UCSD-AML1 (cell line): ENCODE measurements at regions not wholly inside any gene's neighbourhood (a gene's known extent, or its start where the extent isn't known, plus 50 kb on each side); places are given as distances from the start of the nearest gene placed in this dataset.
A peak's percentile ranks its signal among the peaks of the same experiment; 100 is the strongest.

Experiments used
- DNase-seq: peaks from one replicate; lab custom pipeline; 2025; ENCODE audit not compliant: unreplicated experiment; lab: John Stamatoyannopoulos, UW

GRCh38 chr6:71510856-71511255, 222.2 kb downstream of the OGFRL1 start:
- DNase-seq: no peak

GRCh38 chr6:71512256-71512655, 223.6 kb downstream of the OGFRL1 start:
- DNase-seq: no peak

GRCh38 chr6:71513036-71513435, 224.4 kb downstream of the OGFRL1 start:
- no peak for DNase-seq

- no peak for DNase-seq
Observed at GRCh38 chr6:71523548-71523947, 234.9 kb downstream of the OGFRL1 start.

GRCh38 chr6:71524201-71524600, 235.6 kb downstream of the OGFRL1 start:
- DNase-seq: no peak

GRCh38 chr6:71527886-71528285, 239.3 kb downstream of the OGFRL1 start:
- DNase-seq: no peak

GRCh38 chr6:71529026-71529425, 240.4 kb downstream of the OGFRL1 start:
- DNase-seq: no peak

GRCh38 chr6:71529769-71530168, 241.2 kb downstream of the OGFRL1 start:
- no peak for DNase-seq

GRCh38 chr6:71531006-71531405, 242.4 kb downstream of the OGFRL1 start:
- no peak for DNase-seq

- peak; percentile 6 for DNase-seq
Observed at GRCh38 chr6:71531841-71532240, 243.2 kb downstream of the OGFRL1 start.

GRCh38 chr6:71533939-71534379, 245.3 kb downstream of the OGFRL1 start:
- DNase-seq: no peak

GRCh38 chr6:71534921-71535320, 246.3 kb downstream of the OGFRL1 start:
- DNase-seq: no peak

GRCh38 chr6:71537717-71538116, 249.1 kb downstream of the OGFRL1 start:
- no peak for DNase-seq

GRCh38 chr6:71544028-71544427, 255.4 kb downstream of the OGFRL1 start:
- no peak for DNase-seq

- DNase-seq: no peak
Observed at GRCh38 chr6:71544906-71545305, 256.3 kb downstream of the OGFRL1 start.

- no peak for DNase-seq
Observed at GRCh38 chr6:71545905-71546304, 257.3 kb downstream of the OGFRL1 start.

GRCh38 chr6:71551798-71552197, 263.2 kb downstream of the OGFRL1 start:
- no peak for DNase-seq

- no peak for DNase-seq
Observed at GRCh38 chr6:71556141-71556540, 267.5 kb downstream of the OGFRL1 start.

- no peak for DNase-seq
Observed at GRCh38 chr6:71558974-71559373, 270.4 kb downstream of the OGFRL1 start.

GRCh38 chr6:71567562-71567961, 279.0 kb downstream of the OGFRL1 start:
- no peak for DNase-seq

- no peak for DNase-seq
Observed at GRCh38 chr6:71577766-71578165, 289.2 kb downstream of the OGFRL1 start.

GRCh38 chr6:71579902-71580301, 291.3 kb downstream of the OGFRL1 start:
- no peak for DNase-seq

- no peak for DNase-seq
Observed at GRCh38 chr6:71582820-71583219, 294.2 kb downstream of the OGFRL1 start.
